ENCODE measurements at regions not wholly inside any gene's neighbourhood (a gene's known extent, or its start where the extent isn't known, plus 50 kb on each side); places are given as distances from the start of the nearest gene placed in this dataset.

GRCh38 chr5:154631141-154631540 is 124.0 kb upstream of the LARP1 start:
- H3K27me3 ChIP-seq (ENCODE audit: insufficient read depth, low read depth, severe bottlenecking), result no peaks in the 10 kb centered on the region
- no peaks in the 10 kb centered on the region for H3K9me3 ChIP-seq (ENCODE audit: severe bottlenecking)
- no peak for DNase-seq
- H3K36me3 ChIP-seq, result no peaks in the 10 kb centered on the region
- H3K4me3 ChIP-seq (ENCODE audit: low read depth, low read length), result no peak overlapping the region
- no peak for TF ChIP-seq CTCF (IDR thresholded peaks at IDR 0.05; ENCODE audit: low read depth, low read length)
- no peak overlapping the region for H3K27ac ChIP-seq

- H3K27ac ChIP-seq, result no peak overlapping the region
- TF ChIP-seq CTCF (IDR thresholded peaks at IDR 0.05; ENCODE audit: low read depth, low read length), result no peak
- H3K4me3 ChIP-seq (ENCODE audit: low read depth, low read length), result no peak overlapping the region
- no peak for DNase-seq
- H3K27me3 ChIP-seq (ENCODE audit: insufficient read depth, low read depth, severe bottlenecking), result no peaks in the 10 kb centered on the region
- H3K9me3 ChIP-seq (ENCODE audit: severe bottlenecking), result no peaks in the 10 kb centered on the region
- no peaks in the 10 kb centered on the region for H3K36me3 ChIP-seq
Observed at GRCh38 chr5:154630410-154630809, 124.8 kb upstream of the LARP1 start.

- no peak for DNase-seq
- Histone ChIP-seq H3K27me3 (ENCODE audit: insufficient read depth, low read depth, severe bottlenecking) (no peaks in the 10 kb centered on the region), H3K9me3 (ENCODE audit: severe bottlenecking) (no peaks in the 10 kb centered on the region), H3K4me3 (ENCODE audit: low read depth, low read length) (no peak overlapping the region), H3K36me3 (no peaks in the 10 kb centered on the region), H3K27ac (no peak overlapping the region)
- TF ChIP-seq CTCF (IDR thresholded peaks at IDR 0.05; ENCODE audit: low read depth, low read length), result no peak
Observed at GRCh38 chr5:154628685-154629084, 126.5 kb upstream of the LARP1 start.

GRCh38 chr5:154627698-154628678 is 127.2 kb upstream of the LARP1 start:
- H3K27ac ChIP-seq, result no peak overlapping the region
- H3K9me3 ChIP-seq (ENCODE audit: severe bottlenecking), result no peaks in the 10 kb centered on the region
- no peaks in the 10 kb centered on the region for H3K27me3 ChIP-seq (ENCODE audit: insufficient read depth, low read depth, severe bottlenecking)
- no peak for DNase-seq
- no peaks in the 10 kb centered on the region for H3K36me3 ChIP-seq
- no peak overlapping the region for H3K4me3 ChIP-seq (ENCODE audit: low read depth, low read length)
- TF ChIP-seq CTCF (IDR thresholded peaks at IDR 0.05; ENCODE audit: low read depth, low read length), result no peak

- no peaks in the 10 kb centered on the region for H3K27me3 ChIP-seq (ENCODE audit: insufficient read depth, low read depth, severe bottlenecking)
- H3K4me3 ChIP-seq (ENCODE audit: low read depth, low read length), result no peak overlapping the region
- no peak overlapping the region for H3K27ac ChIP-seq
- H3K9me3 ChIP-seq (ENCODE audit: severe bottlenecking), result no peaks in the 10 kb centered on the region
- DNase-seq, result no peak
- no peaks in the 10 kb centered on the region for H3K36me3 ChIP-seq
- TF ChIP-seq CTCF (IDR thresholded peaks at IDR 0.05; ENCODE audit: low read depth, low read length), result no peak
Observed at GRCh38 chr5:154626876-154627557, 128.2 kb upstream of the LARP1 start.
